ENCODE measurements at regions not wholly inside any gene's neighbourhood (a gene's known extent, or its start where the extent isn't known, plus 50 kb on each side); places are given as distances from the start of the nearest gene placed in this dataset.

DNA sequence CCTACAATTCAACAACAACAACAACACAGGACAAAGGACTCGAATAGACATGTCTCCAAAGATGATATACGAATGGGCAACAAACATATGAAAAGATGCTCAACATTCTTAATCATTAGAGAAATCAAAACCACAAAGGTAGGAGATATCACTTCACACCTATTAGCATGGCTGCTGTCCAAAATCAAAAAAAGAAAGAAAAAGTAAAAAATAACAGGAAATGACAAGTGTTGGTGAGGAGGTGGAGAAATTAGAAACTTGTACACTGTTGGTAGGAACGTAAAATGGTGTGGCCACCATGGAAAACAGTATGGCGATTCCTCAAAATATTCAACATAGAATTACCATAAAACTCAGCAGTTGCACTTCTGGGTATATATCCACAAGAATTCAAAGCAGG, 312.3 kb upstream of the STT3B start:
- no peak for DNase-seq (ENCODE audit: low read depth, low spot score)

DNA sequence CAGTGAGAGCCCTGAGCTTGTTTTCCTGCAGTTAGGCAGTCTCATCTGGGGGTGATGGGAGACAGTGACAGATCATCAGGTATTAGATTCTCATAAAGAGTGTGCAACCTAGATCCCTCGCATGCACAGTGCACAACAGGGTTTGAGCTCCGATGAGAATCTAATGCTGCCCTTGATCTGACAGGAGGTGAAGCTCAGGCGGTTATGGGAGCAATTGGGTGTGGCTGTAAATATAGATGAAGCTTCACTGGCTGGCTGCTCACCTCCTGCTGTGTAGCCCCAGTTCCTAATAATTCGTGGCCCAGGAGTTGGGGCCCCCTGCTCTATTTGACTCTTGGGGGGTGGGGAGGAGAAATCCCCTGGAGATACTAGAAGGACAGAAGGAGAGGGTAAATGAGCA, 309.4 kb upstream of the STT3B start:
- no peak for DNase-seq (ENCODE audit: low read depth, low spot score)

DNA sequence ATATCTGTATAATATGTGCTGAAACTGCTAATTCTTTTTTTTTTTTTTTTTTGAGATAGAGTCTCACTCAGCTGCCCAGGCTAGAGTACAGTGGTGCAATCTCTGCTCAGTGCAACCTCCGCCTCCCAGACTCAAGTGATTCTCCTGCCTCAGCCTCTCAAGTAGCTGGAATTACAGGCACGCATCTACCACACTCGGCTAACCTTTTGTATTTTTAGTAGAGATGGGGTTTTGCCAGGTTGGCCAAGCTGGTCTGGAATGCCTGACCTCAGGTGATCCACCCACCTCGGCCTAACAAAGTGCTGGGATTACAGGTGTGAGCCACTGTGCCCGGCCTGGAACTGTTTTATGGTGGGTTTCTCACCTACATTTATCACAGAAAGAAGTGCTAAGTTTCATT, 307.8 kb upstream of the STT3B start:
- DNase-seq (ENCODE audit: low read depth, low spot score), result no peak

DNA sequence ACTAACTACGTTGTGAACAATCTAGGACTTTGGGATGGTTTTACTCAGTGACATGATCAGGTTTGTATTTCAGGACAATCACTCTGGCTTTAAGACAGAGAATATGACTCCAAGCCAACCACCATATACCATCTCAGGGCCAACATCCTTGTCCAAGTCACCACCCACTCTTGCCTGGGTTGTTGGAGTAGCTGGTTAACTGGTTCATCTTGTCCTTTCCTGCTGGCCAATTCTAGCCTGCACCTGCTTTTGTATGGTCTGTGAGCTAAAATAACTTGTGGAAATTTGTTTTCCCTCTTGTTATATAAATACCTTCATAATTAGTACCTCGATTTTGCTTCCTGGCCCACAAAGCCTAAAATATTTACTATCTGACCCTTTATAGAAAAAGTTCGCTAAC, 306.8 kb upstream of the STT3B start:
- DNase-seq (ENCODE audit: low read depth, low spot score), result no peak

DNA sequence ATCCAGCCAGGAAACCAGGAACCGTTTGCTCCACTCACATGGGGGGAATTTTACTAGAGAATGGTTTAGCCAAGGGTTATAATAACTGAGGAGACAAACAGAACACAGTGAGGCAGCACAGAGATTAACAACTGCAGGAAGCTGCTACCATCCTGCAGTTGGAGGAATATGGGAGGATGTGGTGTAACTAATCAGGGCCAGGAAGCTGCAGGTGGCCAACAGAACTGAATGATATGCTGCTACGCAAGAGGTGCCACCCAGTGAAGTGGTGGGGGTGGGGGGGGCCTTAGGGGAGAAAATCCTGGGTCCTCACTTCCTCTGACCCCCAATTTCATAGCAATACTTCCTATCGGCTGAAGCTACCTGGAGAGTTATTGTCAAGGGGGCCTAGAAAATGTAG, 306.4 kb upstream of the STT3B start:
- DNase-seq (ENCODE audit: low read depth, low spot score), result no peak

DNA sequence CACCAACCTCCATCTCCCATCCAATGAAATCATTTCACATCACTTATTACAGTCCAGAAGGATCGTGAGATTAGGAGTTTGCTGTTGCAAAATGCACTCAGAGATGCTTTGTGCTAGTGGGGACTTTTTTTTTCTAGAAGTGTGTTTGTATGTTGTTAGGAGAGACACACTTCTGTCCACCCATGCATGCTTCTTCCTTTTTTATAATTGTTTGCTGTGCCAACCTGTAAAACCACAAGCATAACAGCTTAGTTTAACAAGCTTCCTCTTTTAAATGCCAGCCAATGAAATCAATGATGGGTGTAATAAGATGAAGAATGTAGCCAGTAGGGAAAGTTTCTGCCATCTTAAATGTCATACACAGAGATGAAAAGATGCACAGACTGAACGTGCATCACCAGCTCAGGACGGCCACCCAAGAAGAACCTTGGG, 305.6 kb upstream of the STT3B start:
- no peak for DNase-seq (ENCODE audit: low read depth, low spot score)

DNA sequence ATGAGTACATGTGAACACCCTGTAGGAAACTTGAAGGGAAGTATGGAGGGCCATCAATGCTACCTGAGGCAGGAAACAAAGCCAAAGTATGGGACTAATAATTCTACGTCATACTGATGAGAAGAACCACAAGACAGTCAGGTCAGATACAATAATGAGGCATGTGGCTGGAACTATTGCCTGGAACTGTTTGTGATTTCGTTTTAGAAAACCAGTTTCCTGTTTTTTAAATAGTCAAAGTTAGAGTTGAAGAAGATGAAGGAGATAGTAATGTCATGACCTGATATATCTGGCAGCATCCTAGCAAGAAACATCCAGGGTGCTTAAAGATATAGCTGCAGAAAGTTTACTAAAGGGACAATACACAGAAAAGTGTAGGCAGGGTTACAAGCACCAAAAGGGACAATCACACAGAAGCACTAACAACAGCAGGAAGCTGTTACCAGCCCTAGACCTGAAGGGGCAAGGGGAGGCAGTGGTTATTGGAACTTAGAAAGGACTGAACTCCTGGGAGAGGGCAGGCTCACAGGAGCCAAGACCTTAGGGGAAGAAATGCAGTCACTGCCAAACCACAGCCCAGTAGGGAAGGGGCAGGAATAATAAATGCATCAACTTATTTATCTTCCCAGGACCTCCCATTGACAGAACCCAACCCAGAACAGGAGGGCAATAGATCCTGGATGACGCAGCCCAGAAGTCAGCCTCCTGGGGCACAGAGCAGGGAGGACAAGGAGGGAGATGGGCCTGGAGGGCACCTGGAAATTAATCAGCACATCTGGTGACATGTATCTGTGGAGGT, 302.1 kb upstream of the STT3B start:
- no peak for DNase-seq (ENCODE audit: low read depth, low spot score)

DNA sequence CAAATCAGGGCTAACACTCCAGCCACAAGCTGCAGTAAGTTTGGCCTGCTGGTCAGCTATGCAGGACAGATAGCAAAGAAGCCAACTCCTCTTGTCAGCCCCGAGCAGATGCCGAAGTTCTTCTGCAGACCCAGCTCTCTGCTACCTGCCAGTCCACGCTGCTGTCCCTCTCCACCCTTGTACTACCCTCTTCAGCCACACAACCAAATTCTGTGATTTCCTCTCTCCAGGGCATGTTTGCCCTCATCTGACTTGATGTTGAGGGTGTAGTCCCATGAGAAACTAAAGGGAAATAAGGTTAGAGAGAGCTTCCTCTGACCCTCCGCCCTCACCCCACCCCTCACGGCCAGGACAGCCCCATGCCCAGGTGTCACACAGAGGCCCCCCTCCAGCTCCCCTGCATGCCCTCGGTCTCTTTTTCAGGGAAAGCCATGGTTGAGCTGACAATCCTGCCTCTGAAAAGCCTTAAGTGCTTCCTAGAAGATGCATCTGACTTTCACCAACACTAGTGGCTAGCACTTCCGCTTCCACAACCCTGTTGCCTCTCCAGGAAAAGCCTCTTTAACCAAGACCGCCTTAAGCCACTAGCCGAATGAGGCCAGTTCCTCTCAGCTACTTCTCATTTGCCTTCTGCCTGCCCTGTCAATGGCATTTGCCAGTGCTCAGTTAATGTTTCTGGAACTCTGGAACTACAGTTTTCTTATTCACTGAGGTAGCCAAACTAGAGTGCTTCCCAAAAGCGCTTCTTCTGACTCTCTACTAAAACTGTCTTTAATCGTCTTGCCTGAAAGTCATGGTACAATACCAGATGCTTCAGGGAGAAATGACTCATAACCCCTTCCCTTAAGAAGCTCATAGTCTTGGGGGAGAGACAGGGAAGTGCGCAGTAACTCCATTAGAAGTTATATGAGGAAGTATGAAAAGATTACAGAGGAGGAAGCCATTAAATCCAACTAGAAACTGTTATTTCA, 300.4 kb upstream of the STT3B start:
- DNase-seq (ENCODE audit: low read depth, low spot score), result no peak

DNA sequence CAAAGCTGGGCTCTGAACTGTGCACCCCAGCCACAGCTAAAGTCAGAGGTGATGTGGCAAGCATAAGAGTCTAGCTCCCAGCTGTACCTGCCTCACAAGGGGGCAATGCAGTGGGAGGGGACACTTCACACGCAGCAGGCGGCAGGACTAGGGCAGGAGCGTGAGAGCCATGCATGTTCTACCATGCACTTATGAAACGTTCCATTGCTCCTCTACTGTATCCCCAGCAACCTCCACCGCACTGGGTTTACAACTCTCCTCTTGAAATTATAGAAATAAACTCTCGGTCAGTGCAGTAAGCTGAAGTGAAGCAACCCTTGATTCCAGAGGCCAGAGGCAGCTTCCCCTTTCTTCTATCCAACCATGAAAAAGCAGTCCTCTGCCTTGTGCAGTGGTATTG, 298.6 kb upstream of the STT3B start:
- no peak for DNase-seq (ENCODE audit: low read depth, low spot score)

DNA sequence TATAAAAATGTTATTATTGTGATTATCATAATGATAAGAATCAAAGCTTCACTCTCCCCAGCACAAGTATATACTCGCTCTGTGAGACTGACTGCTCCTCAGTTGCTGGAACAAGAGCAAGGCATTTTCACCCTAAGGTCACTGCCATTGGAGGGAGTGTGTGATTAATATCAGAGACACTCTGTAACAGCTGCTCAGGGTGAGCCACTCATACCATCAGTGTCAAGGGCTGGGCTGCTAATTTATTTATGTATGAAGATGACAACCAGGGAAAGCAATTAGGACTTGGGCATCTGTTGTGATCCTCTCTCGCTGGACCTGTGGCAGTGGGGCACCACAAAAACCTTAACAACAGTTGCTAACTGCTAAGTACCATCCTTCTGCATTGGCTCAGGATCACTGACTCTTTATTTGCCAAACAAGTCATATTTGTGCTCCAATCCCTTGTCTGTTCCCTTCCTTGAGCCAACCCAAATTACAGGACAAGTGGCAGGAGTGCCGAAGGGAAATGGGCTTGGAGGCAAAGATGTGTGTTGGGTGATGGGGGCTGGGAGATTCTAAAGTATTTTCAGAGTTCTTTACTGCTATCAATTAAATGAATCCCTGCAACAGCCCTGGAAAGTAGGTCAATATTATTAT, 297.5 kb upstream of the STT3B start:
- DNase-seq (ENCODE audit: low read depth, low spot score), result no peak

DNA sequence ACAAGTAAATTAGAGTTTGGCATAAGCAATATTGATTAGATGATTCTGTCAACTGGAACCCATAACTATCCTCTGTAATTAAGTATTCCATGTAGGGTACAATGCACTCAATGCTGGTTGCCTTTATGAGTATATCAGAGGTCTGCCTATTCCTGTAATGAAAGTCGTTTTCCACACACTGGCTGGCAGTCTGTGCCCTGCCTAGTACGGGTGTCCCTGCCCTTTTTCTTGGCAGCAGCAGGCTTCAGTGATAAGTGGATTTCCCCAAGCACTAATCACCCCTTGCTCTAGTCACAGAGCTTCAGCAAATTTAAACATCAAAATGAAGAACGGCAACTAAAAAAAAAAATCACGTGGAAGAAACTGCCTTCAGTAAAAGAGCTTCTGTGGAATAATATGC, 294.8 kb upstream of the STT3B start:
- no peak for DNase-seq (ENCODE audit: low read depth, low spot score)

DNA sequence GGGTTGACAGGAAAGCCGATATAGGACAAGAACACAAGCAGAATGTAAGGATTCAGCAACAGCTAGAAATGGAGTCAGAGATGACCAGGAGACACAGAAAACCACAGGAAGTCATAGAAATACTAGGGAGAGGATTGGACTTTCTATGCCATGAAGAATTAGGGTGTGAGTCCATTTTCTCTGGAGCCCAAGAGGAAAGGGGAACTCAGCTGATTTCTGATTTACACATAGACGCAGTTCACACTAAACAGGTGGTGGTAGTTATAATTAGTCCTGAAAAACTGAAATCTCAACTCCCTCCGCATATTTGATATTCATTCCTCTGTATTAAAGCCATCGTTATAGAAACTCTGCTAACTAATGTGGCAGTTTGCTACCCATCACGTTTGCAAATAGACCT, 292.7 kb upstream of the STT3B start:
- no peak for DNase-seq (ENCODE audit: low read depth, low spot score)

DNA sequence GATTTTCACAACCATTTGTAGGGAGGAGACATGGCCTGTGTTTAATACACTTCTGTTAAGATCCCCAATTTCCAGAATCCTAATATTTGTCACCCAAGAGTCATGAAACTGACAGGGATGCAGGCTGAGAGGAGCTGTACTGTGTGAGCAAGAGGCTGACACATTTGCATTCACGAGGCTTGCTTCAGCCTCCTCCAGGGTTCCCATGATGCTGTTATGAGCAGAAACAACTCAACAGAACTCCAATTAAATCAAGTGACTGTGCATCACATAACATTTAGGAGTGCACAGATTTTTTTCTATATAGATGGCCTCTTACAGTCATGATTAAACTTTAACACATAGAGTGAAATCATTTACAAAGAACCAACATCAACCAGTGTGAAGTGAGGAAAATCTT, 292.3 kb upstream of the STT3B start:
- no peak for DNase-seq (ENCODE audit: low read depth, low spot score)

DNA sequence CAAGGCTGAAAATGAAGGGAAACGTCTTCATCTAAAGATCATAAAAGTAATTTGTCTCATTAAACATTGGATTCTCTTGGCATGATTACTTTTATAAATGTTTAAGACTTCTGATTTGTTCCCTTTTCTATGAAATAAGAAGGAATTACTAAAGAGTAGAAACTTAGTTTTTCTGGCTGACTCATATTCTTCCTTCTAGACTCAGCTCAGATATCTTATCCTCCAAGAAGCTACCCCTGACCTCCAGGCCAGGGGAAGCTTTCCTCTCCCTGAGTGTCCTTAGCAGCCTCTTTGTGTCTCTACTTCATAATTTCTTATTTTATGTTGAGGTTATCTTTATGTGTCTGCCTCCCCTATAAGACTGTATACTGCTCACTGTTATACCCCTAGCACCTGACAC, 291.9 kb upstream of the STT3B start:
- no peak for DNase-seq (ENCODE audit: low read depth, low spot score)

DNA sequence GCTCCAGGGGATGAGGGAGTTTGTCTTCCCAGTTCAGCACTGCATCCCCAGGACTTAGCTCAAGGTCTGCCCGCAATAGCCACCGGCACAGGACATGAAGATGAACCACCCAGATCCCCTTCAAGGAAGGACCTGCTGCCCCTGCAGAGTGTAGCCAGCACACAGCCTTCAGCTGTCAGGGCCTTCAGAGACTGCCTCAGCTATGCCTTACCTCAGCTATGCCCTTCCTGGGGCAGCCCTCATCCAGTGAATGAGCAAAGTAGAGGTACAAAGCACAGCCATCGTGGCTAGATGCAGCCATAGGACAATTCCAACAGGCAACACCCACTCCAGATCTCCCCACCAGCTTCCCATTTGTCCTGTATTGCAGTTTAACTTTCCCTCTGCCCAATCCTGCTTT, 291.2 kb upstream of the STT3B start:
- no peak for DNase-seq (ENCODE audit: low read depth, low spot score)

DNA sequence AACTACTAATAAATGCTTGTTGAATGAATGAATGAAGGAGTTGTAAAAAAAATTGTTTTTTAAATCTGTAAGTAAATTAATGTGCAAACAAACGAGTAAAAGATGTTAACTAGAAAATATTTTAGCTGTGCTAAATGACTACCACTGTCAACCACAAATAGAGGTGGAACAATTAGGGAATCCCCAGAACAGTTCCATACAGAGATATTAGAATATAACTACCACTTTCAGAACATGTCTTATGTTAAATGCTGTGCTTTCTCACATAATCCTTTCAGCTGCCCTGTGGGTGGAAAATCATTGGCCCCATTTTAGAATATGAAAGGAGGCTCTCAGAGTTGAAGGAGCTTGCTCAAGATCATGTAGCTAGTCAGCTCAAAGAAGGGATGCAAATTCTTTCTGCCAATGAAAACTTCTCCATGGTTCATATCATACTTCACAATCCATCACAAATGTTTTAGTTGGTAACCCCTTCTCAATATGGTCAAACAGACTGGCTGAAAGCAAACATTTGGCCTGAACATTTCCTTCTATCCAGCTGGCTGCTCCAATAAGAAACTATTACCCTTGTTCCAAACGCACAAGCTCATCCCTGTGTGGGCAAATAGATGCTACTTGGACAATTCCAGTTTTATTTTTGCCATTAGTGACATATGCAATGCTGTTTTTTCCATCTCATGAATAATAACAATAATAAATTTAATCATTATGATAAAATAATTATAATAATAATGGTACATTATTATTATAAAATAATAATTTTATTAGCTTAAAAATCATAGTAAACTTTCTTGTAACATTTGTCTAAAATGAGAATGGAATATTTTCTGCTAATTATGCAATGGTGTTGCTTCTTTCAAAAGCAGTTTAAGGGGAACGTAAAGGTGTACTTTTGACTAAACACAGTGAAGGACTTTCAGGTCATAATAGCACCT, 290.4 kb upstream of the STT3B start:
- no peak for DNase-seq (ENCODE audit: low read depth, low spot score)

DNA sequence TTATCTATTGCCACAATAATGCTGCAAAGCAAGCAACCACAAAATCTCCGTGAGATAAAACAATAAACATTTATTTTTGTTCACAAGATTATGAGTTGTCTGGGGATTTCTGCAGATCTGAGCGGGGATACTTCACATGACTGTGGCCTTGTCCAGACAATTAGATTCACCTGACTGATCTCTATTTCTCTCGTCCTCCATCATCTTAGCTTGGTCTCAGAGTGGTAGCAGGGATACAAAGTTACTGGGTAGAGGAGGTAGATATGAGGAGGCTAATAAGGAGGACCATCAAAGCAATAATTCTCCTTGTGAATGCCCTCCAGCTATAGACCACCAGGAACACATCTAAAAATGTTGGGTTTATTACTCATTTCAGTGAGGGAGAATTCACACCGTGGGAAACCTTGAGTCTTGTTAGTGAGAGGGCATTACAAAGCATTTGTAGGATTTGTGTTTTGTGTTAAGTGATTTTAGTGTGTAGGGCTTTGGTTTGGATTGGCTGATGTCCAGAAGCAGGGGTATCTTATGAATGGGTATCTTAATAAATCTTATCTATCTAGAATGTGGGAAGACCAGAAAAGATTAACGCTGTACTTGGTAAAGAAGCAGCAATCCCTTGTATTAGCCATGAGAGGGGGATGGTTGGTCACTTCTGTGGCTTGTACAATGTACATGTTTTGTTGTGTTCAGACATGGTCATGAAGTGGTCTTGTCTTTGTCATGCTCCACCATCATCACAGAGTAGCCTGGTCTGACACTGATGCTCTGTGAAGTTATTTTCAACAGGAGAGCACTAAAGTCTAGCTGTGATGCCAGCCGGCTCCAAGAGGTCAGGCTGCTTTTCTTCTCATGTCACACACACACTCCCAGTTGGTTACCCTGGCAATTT, 287.6 kb upstream of the STT3B start:
- no peak for DNase-seq (ENCODE audit: low read depth, low spot score)

DNA sequence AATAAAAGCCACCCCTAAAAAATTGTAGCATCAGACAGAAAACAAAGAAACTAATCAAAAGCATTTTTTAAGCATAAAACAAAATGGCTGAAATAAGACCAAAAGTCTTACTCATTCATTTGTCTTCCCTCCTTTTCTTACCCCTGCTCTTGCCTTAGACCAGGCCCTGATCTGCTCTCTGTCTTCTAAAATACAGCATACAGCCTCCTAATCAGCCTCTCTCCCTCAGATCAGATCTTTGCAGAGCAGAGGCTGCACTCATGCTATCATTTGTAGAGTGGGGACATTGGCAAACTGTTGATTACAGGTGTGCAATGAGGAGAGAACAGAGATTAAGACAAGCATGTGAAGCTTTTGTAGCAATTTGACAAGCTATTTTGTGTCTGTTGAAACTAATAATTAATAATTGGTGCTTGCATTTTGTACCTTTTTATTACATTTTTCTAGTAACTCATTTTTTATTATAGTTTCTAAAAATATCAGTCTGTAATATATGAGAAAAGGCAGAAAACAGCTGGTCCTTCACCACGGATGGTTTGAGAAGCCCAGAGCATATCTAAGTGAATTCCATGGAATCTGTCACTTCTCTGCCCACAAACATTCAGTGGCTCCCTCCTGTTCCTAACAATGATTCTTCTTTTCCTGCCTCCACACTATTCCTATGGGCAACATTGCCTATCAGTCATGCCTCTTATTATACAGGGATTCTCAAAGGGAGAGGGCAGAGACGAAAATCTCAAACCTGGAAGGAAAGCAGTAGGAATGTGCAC, 286.2 kb upstream of the STT3B start:
- DNase-seq (ENCODE audit: low read depth, low spot score), result no peak

DNA sequence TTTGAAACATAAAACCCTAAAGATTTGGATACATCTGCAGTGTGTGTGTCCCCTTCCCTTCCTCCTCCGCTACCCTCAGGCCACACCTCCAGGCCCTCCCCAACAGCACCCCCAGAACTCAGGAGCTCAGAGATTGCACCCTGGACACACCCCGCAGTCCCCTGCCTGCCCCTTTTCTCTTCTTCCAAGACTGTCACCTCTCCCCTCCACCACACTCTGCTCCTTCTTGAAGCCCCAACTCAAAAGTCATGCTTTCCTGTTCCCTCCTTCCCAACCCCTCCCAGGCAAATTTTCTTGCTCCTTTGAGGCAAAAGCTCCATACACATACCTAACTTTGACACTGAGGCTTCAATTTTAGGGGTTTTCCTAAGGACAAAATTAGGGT, 285.7 kb upstream of the STT3B start:
- DNase-seq (ENCODE audit: low read depth, low spot score), result no peak

All from activated naive CD8-positive, alpha-beta T cell treated with anti-CD3 and anti-CD28 coated beads, Interleukin-2, amount 50 U/mL, for 16 hours (primary cell).